ENCODE measurements at regions not wholly inside any gene's neighbourhood (a gene's known extent, or its start where the extent isn't known, plus 50 kb on each side); places are given as distances from the start of the nearest gene placed in this dataset.

GRCh38 chr1:194535369-194535768 is 1349.0 kb upstream of the B3GALT2 start:
- no peaks in the 10 kb centered on the region for H3K4me1 Mint-ChIP-seq
- no peak overlapping the region for H3K27ac Mint-ChIP-seq
- Histone ChIP-seq H3K4me3 (ENCODE audit: low read depth, low read length) (no peak overlapping the region), H3K4me1 (ENCODE audit: control insufficient read depth, insufficient read depth, low read length, poor library complexity, severe bottlenecking) (no peaks in the 10 kb centered on the region), H3K27me3 (ENCODE audit: control insufficient read depth, insufficient read depth, low read length) (no peaks in the 10 kb centered on the region), H3K36me3 (ENCODE audit: control insufficient read depth, insufficient read depth, low read length) (no peaks in the 10 kb centered on the region), H3K27ac (ENCODE audit: insufficient read depth, low read length, poor library complexity, severe bottlenecking) (no peak overlapping the region), H3K9me3 (ENCODE audit: control insufficient read depth in 2 of 2, low read length in 2 of 2) (no peaks in the 10 kb centered on the region)
- no peak overlapping the region for H3K4me3 Mint-ChIP-seq
- H3K9me3 Mint-ChIP-seq: peaks cover 0 to 3% (median 0%) of the 10 kb centered on the region in 7 donors
- H3K27me3 Mint-ChIP-seq: no peaks in the 10 kb centered on the region
- no peaks in the 10 kb centered on the region for H3K36me3 Mint-ChIP-seq
- DNase-seq: no peak
- no peak for ATAC-seq (ENCODE audit: low read depth in 2 of 2)

- no peaks in the 10 kb centered on the region for H3K4me1 Mint-ChIP-seq
- Histone ChIP-seq H3K27ac (ENCODE audit: insufficient read depth, low read length, poor library complexity, severe bottlenecking) (no peak overlapping the region), H3K9me3 (ENCODE audit: control insufficient read depth in 2 of 2, low read length in 2 of 2) (no peaks in the 10 kb centered on the region), H3K4me1 (ENCODE audit: control insufficient read depth, insufficient read depth, low read length, poor library complexity, severe bottlenecking) (no peaks in the 10 kb centered on the region), H3K36me3 (ENCODE audit: control insufficient read depth, insufficient read depth, low read length) (no peaks in the 10 kb centered on the region), H3K27me3 (ENCODE audit: control insufficient read depth, insufficient read depth, low read length) (no peaks in the 10 kb centered on the region), H3K4me3 (ENCODE audit: low read depth, low read length) (no peak overlapping the region)
- H3K4me3 Mint-ChIP-seq: no peak overlapping the region
- H3K36me3 Mint-ChIP-seq: no peaks in the 10 kb centered on the region
- no peak overlapping the region for H3K27ac Mint-ChIP-seq
- H3K27me3 Mint-ChIP-seq: no peaks in the 10 kb centered on the region
- ATAC-seq (ENCODE audit: low read depth in 2 of 2) (no peak), DNase-seq (no peak)
- H3K9me3 Mint-ChIP-seq: peaks cover 0 to 3% (median 0%) of the 10 kb centered on the region in 7 donors
These were observed 1348.4 kb upstream of the B3GALT2 start for GRCh38 chr1:194534784-194535183.

- Histone ChIP-seq H3K27me3 (ENCODE audit: control insufficient read depth, insufficient read depth, low read length) (no peaks in the 10 kb centered on the region), H3K4me1 (ENCODE audit: control insufficient read depth, insufficient read depth, low read length, poor library complexity, severe bottlenecking) (no peaks in the 10 kb centered on the region), H3K36me3 (ENCODE audit: control insufficient read depth, insufficient read depth, low read length) (no peaks in the 10 kb centered on the region), H3K27ac (ENCODE audit: insufficient read depth, low read length, poor library complexity, severe bottlenecking) (no peak overlapping the region), H3K4me3 (ENCODE audit: low read depth, low read length) (no peak overlapping the region), H3K9me3 (ENCODE audit: control insufficient read depth in 2 of 2, low read length in 2 of 2) (no peaks in the 10 kb centered on the region)
- H3K27me3 Mint-ChIP-seq: no peaks in the 10 kb centered on the region
- H3K27ac Mint-ChIP-seq: no peak overlapping the region
- DNase-seq (no peak), ATAC-seq (ENCODE audit: low read depth in 2 of 2) (no peak)
- no peak overlapping the region for H3K4me3 Mint-ChIP-seq
- H3K9me3 Mint-ChIP-seq: peaks cover 0 to 3% (median 0%) of the 10 kb centered on the region in 7 donors
- H3K4me1 Mint-ChIP-seq: no peaks in the 10 kb centered on the region
- no peaks in the 10 kb centered on the region for H3K36me3 Mint-ChIP-seq
These were observed 1347.2 kb upstream of the B3GALT2 start for GRCh38 chr1:194533641-194534040.

GRCh38 chr1:194517567-194517966 is 1331.2 kb upstream of the B3GALT2 start:
- DNase-seq (no peak), ATAC-seq (ENCODE audit: low read depth in 2 of 2) (no peak)
- peaks cover 0 to 2% (median 0%) of the 10 kb centered on the region in 4 donors for H3K4me1 Mint-ChIP-seq
- no peak overlapping the region for H3K4me3 Mint-ChIP-seq
- no peaks in the 10 kb centered on the region for H3K36me3 ChIP-seq (ENCODE audit: control insufficient read depth, insufficient read depth, low read length)
- no peaks in the 10 kb centered on the region for H3K36me3 Mint-ChIP-seq
- H3K4me3 ChIP-seq (ENCODE audit: low read depth, low read length): no peak overlapping the region
- H3K9me3 Mint-ChIP-seq: peaks cover 0 to 1% (median 0%) of the 10 kb centered on the region in 7 donors
- no peaks in the 10 kb centered on the region for H3K27me3 ChIP-seq (ENCODE audit: control insufficient read depth, insufficient read depth, low read length)
- no peaks in the 10 kb centered on the region for H3K9me3 ChIP-seq (ENCODE audit: control insufficient read depth in 2 of 2, low read length in 2 of 2)
- H3K27me3 Mint-ChIP-seq: no peaks in the 10 kb centered on the region
- no peak overlapping the region for H3K27ac Mint-ChIP-seq
- H3K4me1 ChIP-seq (ENCODE audit: control insufficient read depth, insufficient read depth, low read length, poor library complexity, severe bottlenecking): no peaks in the 10 kb centered on the region
- H3K27ac ChIP-seq (ENCODE audit: insufficient read depth, low read length, poor library complexity, severe bottlenecking): no peak overlapping the region

GRCh38 chr1:194515916-194516315 is 1329.5 kb upstream of the B3GALT2 start:
- DNase-seq (no peak), ATAC-seq (ENCODE audit: low read depth in 2 of 2) (no peak)
- Histone ChIP-seq H3K4me1 (ENCODE audit: control insufficient read depth, insufficient read depth, low read length, poor library complexity, severe bottlenecking) (no peaks in the 10 kb centered on the region), H3K4me3 (ENCODE audit: low read depth, low read length) (no peak overlapping the region), H3K27ac (ENCODE audit: insufficient read depth, low read length, poor library complexity, severe bottlenecking) (no peak overlapping the region), H3K36me3 (ENCODE audit: control insufficient read depth, insufficient read depth, low read length) (no peaks in the 10 kb centered on the region), H3K27me3 (ENCODE audit: control insufficient read depth, insufficient read depth, low read length) (no peaks in the 10 kb centered on the region), H3K9me3 (ENCODE audit: control insufficient read depth in 2 of 2, low read length in 2 of 2) (peaks cover 0 to 3% of the 10 kb centered on the region in 2 experiments)
- no peaks in the 10 kb centered on the region for H3K27me3 Mint-ChIP-seq
- no peak overlapping the region for H3K4me3 Mint-ChIP-seq
- H3K27ac Mint-ChIP-seq: no peak overlapping the region
- H3K36me3 Mint-ChIP-seq: no peaks in the 10 kb centered on the region
- peaks cover 0 to 2% (median 0%) of the 10 kb centered on the region in 4 donors for H3K4me1 Mint-ChIP-seq
- peaks cover 0 to 9% (median 1%) of the 10 kb centered on the region in 7 donors for H3K9me3 Mint-ChIP-seq

GRCh38 chr1:194512957-194513356 is 1326.5 kb upstream of the B3GALT2 start:
- Mint-ChIP-seq H3K4me1 (no peaks in the 10 kb centered on the region), H3K9me3 (peaks cover 0 to 17% (median 4%) of the 10 kb centered on the region in 7 donors), H3K27ac (no peak overlapping the region), H3K4me3 (no peak overlapping the region), H3K27me3 (no peaks in the 10 kb centered on the region), H3K36me3 (no peaks in the 10 kb centered on the region)
- Histone ChIP-seq H3K27me3 (ENCODE audit: control insufficient read depth, insufficient read depth, low read length) (no peaks in the 10 kb centered on the region), H3K4me3 (ENCODE audit: low read depth, low read length) (no peak overlapping the region), H3K9me3 (ENCODE audit: control insufficient read depth in 2 of 2, low read length in 2 of 2) (peaks cover 3 to 7% of the 10 kb centered on the region in 2 experiments), H3K27ac (ENCODE audit: insufficient read depth, low read length, poor library complexity, severe bottlenecking) (no peak overlapping the region), H3K36me3 (ENCODE audit: control insufficient read depth, insufficient read depth, low read length) (no peaks in the 10 kb centered on the region), H3K4me1 (ENCODE audit: control insufficient read depth, insufficient read depth, low read length, poor library complexity, severe bottlenecking) (no peaks in the 10 kb centered on the region)
- DNase-seq: no peak
- no peak for ATAC-seq (ENCODE audit: low read depth in 2 of 2)

- Histone ChIP-seq H3K27me3 (ENCODE audit: control insufficient read depth, insufficient read depth, low read length) (no peaks in the 10 kb centered on the region), H3K4me3 (ENCODE audit: low read depth, low read length) (no peak overlapping the region), H3K27ac (ENCODE audit: insufficient read depth, low read length, poor library complexity, severe bottlenecking) (no peak overlapping the region), H3K9me3 (ENCODE audit: control insufficient read depth in 2 of 2, low read length in 2 of 2) (peaks cover 3 to 7% of the 10 kb centered on the region in 2 experiments), H3K36me3 (ENCODE audit: control insufficient read depth, insufficient read depth, low read length) (no peaks in the 10 kb centered on the region), H3K4me1 (ENCODE audit: control insufficient read depth, insufficient read depth, low read length, poor library complexity, severe bottlenecking) (no peaks in the 10 kb centered on the region)
- H3K36me3 Mint-ChIP-seq: no peaks in the 10 kb centered on the region
- ATAC-seq (ENCODE audit: low read depth in 2 of 2): no peak
- H3K27ac Mint-ChIP-seq: no peak overlapping the region
- peaks cover 0 to 17% (median 4%) of the 10 kb centered on the region in 7 donors for H3K9me3 Mint-ChIP-seq
- no peak for DNase-seq
- no peak overlapping the region for H3K4me3 Mint-ChIP-seq
- no peaks in the 10 kb centered on the region for H3K4me1 Mint-ChIP-seq
- H3K27me3 Mint-ChIP-seq: no peaks in the 10 kb centered on the region
These were observed 1325.9 kb upstream of the B3GALT2 start for GRCh38 chr1:194512345-194512744.

GRCh38 chr1:194503209-194503608 is 1316.8 kb upstream of the B3GALT2 start:
- Histone ChIP-seq H3K36me3 (ENCODE audit: control insufficient read depth, insufficient read depth, low read length) (no peaks in the 10 kb centered on the region), H3K27me3 (ENCODE audit: control insufficient read depth, insufficient read depth, low read length) (no peaks in the 10 kb centered on the region), H3K27ac (ENCODE audit: insufficient read depth, low read length, poor library complexity, severe bottlenecking) (no peak overlapping the region), H3K9me3 (ENCODE audit: control insufficient read depth in 2 of 2, low read length in 2 of 2) (no peaks in the 10 kb centered on the region), H3K4me3 (ENCODE audit: low read depth, low read length) (no peak overlapping the region), H3K4me1 (ENCODE audit: control insufficient read depth, insufficient read depth, low read length, poor library complexity, severe bottlenecking) (no peaks in the 10 kb centered on the region)
- Mint-ChIP-seq H3K4me3 (no peak overlapping the region), H3K4me1 (no peaks in the 10 kb centered on the region), H3K27me3 (no peaks in the 10 kb centered on the region), H3K9me3 (peaks cover 0 to 2% (median 0%) of the 10 kb centered on the region in 7 donors), H3K27ac (no peak overlapping the region), H3K36me3 (no peaks in the 10 kb centered on the region)
- no peak for ATAC-seq (ENCODE audit: low read depth in 2 of 2)
- DNase-seq: no peak

All from CD4-positive, CD25-positive, alpha-beta regulatory T cell (primary cell).